Endodermal cell (in vitro differentiated cells): ENCODE measurements at regions not wholly inside any gene's neighbourhood (a gene's known extent, or its start where the extent isn't known, plus 50 kb on each side); places are given as distances from the start of the nearest gene placed in this dataset.

Experiments used
- DNase-seq: peaks from one replicate; pipeline ENCODE4 v3.0.0-alpha.2; 2017
- H3K27ac ChIP-seq: 2 replicates; pipeline ENCODE4 v1.5.1; 2013; ENCODE audit warnings: mild to moderate bottlenecking, low read depth, low read length, moderate library complexity
- H3K27me3 ChIP-seq: 2 replicates; pipeline ENCODE4 v1.6.1; 2013; ENCODE audit warnings: mild to moderate bottlenecking, low read length, moderate library complexity; ENCODE audit not compliant: insufficient read depth, control insufficient read depth, poor library complexity, severe bottlenecking
- H3K36me3 ChIP-seq: 2 replicates; pipeline ENCODE4 v1.7.0; 2013; ENCODE audit warnings: mild to moderate bottlenecking, low read length, moderate library complexity; ENCODE audit not compliant: control insufficient read depth, insufficient read depth
- H3K4me1 ChIP-seq: one replicate; pipeline ENCODE4 v1.7.0; 2013; ENCODE audit warnings: low read length; ENCODE audit not compliant: control insufficient read depth, insufficient read depth
- H3K4me3 ChIP-seq: 2 replicates; pipeline ENCODE4 v1.5.1; 2013; ENCODE audit warnings: mild to moderate bottlenecking, low read length, moderate library complexity
- H3K9ac ChIP-seq: 2 replicates; pipeline ENCODE4 v1.6.1; 2013; ENCODE audit warnings: mild to moderate bottlenecking, low read length, moderate library complexity; ENCODE audit not compliant: poor library complexity, severe bottlenecking; ENCODE audit errors: extremely low read depth
- H3K9me3 ChIP-seq: 2 replicates; pipeline ENCODE4 v1.6.1; 2013; ENCODE audit warnings: mild to moderate bottlenecking, low read length, moderate library complexity; ENCODE audit not compliant: control insufficient read depth
- H3K27ac Mint-ChIP-seq: 2 replicates; pipeline ENCODE4 v1.8.0; 2020; ENCODE audit warnings: mixed read lengths
- H3K27me3 Mint-ChIP-seq: 2 replicates; pipeline ENCODE4 v1.8.0; 2021; ENCODE audit warnings: mild to moderate bottlenecking, mixed read lengths; ENCODE audit not compliant: insufficient read depth
- H3K36me3 Mint-ChIP-seq: 2 replicates; pipeline ENCODE4 v1.8.0; 2020; ENCODE audit warnings: low read depth, mixed read lengths
- H3K4me1 Mint-ChIP-seq: 2 replicates; pipeline ENCODE4 v1.8.0; 2020; ENCODE audit warnings: mixed read lengths
- H3K4me3 Mint-ChIP-seq: 2 replicates; pipeline ENCODE4 v1.8.0; 2020; ENCODE audit warnings: mild to moderate bottlenecking, moderate library complexity, mixed read lengths
- H3K9me3 Mint-ChIP-seq: 2 replicates; pipeline ENCODE4 v1.8.0; 2020; ENCODE audit warnings: mild to moderate bottlenecking, mixed read lengths
- CTCF ChIP-seq: fragments of 200-600 bp; sonication (generic); conservative IDR thresholded peaks from 2 replicates; pipeline ENCODE4 v1.5.0; 2021; ENCODE audit warnings: antibody characterized with exemption, mild to moderate bottlenecking
- WGBS, 2 experiments: methylation state at CpG; one replicate each; pipeline versions ENCODE4 v1.1.5 to v1.1.7; 2013; ENCODE audit warnings: missing lambda C conversion rate in 2 of 2, mixed read lengths in 1 of 2; ENCODE audit not compliant: insufficient coverage in 1 of 2, insufficient read length in 1 of 2; 5-methylcytosine and 5-hydroxymethylcytosine counted together

DNA sequence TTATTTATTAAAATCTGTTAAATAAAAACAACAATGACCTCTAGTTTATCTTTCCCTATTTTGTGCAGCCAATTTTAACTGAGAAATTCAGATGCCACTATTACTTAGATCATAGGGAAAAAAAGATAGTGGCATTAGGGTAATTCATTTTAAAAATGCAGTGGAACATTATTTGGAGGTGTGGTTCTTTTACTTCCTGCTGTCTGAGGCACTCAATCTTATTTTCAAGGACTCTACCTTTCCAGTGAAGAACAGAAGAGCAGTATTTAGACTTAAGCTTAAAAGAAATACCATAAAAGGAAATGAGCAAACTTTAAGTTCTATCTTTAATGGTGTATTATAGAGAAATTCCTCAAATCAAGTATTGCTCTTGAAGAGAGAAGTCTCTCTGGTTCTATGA is 342.6 kb upstream of the KLF12 start:
- TF ChIP-seq CTCF, result no peak
- Histone ChIP-seq H3K4me1 (peaks cover 12% of the 10 kb centered on the region), H3K4me3 (no peak overlapping the region), H3K9me3 (peaks cover 8% of the 10 kb centered on the region), H3K27me3 (no peaks in the 10 kb centered on the region), H3K27ac (no peak overlapping the region), H3K36me3 (no peaks in the 10 kb centered on the region), H3K9ac (no peak overlapping the region)
- Mint-ChIP-seq H3K27me3 (no peaks in the 10 kb centered on the region), H3K4me3 (no peak overlapping the region), H3K27ac (no peak overlapping the region), H3K9me3 (peaks cover 20% of the 10 kb centered on the region), H3K36me3 (no peaks in the 10 kb centered on the region), H3K4me1 (peaks cover 9% of the 10 kb centered on the region)
- no peak for DNase-seq

DNA sequence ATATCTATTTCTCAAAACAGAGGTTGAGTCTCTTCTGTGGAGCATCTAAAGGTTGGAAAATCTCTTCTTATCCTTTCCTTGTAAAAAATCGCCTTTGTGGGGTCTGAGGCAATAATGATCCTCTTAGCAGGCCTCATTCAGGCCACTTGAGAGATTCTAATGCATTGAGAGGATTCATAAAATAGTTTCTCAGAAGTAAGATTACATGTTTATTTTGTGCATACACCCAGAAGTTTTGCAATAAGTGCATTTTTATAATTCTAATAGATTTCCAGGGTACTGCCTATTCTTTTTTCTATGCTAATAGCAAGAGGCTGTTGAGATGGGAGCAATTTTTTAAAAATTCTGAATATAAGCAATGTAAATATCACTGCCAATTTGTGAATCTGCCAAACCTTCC is 342.2 kb upstream of the KLF12 start:
- Histone ChIP-seq H3K9me3 (peaks cover 8% of the 10 kb centered on the region), H3K4me1 (peaks cover 12% of the 10 kb centered on the region), H3K27ac (no peak overlapping the region), H3K36me3 (no peaks in the 10 kb centered on the region), H3K4me3 (no peak overlapping the region), H3K27me3 (no peaks in the 10 kb centered on the region), H3K9ac (no peak overlapping the region)
- Mint-ChIP-seq H3K27me3 (no peaks in the 10 kb centered on the region), H3K9me3 (peaks cover 20% of the 10 kb centered on the region), H3K36me3 (no peaks in the 10 kb centered on the region), H3K4me1 (peaks cover 11% of the 10 kb centered on the region), H3K4me3 (no peak overlapping the region), H3K27ac (no peak overlapping the region)
- no peak for DNase-seq
- TF ChIP-seq CTCF, result no peak
- WGBS, 2 experiments, result 79 to 100% methylated on average over 1 of the region's 1 CpG

GRCh38 chr13:74466864-74467263 is 332.7 kb upstream of the KLF12 start:
- Histone ChIP-seq H3K36me3 (no peaks in the 10 kb centered on the region), H3K9ac (no peak overlapping the region), H3K4me3 (no peak overlapping the region), H3K9me3 (no peaks in the 10 kb centered on the region), H3K27me3 (no peaks in the 10 kb centered on the region), H3K27ac (no peak overlapping the region), H3K4me1 (peaks cover 3% of the 10 kb centered on the region)
- DNase-seq, result no peak
- Mint-ChIP-seq H3K4me3 (no peak overlapping the region), H3K27ac (no peak overlapping the region), H3K36me3 (no peaks in the 10 kb centered on the region), H3K27me3 (no peaks in the 10 kb centered on the region), H3K9me3 (no peaks in the 10 kb centered on the region), H3K4me1 (peaks cover 37% of the 10 kb centered on the region)
- no peak for TF ChIP-seq CTCF
